OCI-LY7 (cell line): ENCODE measurements at regions not wholly inside any gene's neighbourhood (a gene's known extent, or its start where the extent isn't known, plus 50 kb on each side); places are given as distances from the start of the nearest gene placed in this dataset.

Experiments
- BruUV-seq: library from RNA; stranded (reverse); fragments of 400-500 nt; replicated peaks from 2 replicates; lab custom pipeline; 2021; lab: Mats Ljungman, UMichigan
- CTCF ChIA-PET: fragments of 300-600 bp; sonication (Branson Sonifier 250); formaldehyde crosslinking; loops from one replicate; lab custom pipeline; 2022; ENCODE audit warnings: antibody characterized with exemption; ENCODE audit not compliant: unreplicated experiment; lab: Charles Lee
- POLR2A ChIA-PET: fragments of 300-600 bp; sonication (Branson Sonifier 250); formaldehyde crosslinking; loops from one replicate; lab custom pipeline; 2022; ENCODE audit warnings: antibody characterized with exemption; lab: Charles Lee
- DNase-seq: peaks from one replicate; pipeline ENCODE4 v3.0.0-alpha.2; 2015; ENCODE audit warnings: low spot score
- H2AFZ ChIP-seq: fragments of 200-600 bp; sonication (generic), shearing (Covaris generic); 2 replicates; pipeline ENCODE4 v1.6.1; 2014; ENCODE audit warnings: mild to moderate bottlenecking, antibody characterized with exemption, low read length, moderate library complexity
- H3K27ac ChIP-seq: fragments of 200-600 bp; sonication (generic); 2 replicates; pipeline ENCODE4 v1.5.1; 2014; ENCODE audit warnings: mixed run types, low read depth, mild to moderate bottlenecking, moderate library complexity, low read length, inconsistent platforms; ENCODE audit not compliant: poor library complexity, severe bottlenecking
- H3K36me3 ChIP-seq: fragments of 200-600 bp; sonication (generic); 2 replicates; pipeline ENCODE4 v1.6.1; 2014; ENCODE audit warnings: mild to moderate bottlenecking, antibody characterized with exemption, low read length, moderate library complexity, mixed read lengths; ENCODE audit not compliant: insufficient read depth
- H3K4me1 ChIP-seq: fragments of 200-600 bp; sonication (generic); 2 replicates; pipeline ENCODE4 v1.5.1; 2014; ENCODE audit warnings: mild to moderate bottlenecking, low read length; ENCODE audit not compliant: insufficient read depth, poor library complexity, severe bottlenecking
- H3K4me2 ChIP-seq: fragments of 200-600 bp; sonication (generic); 2 replicates; pipeline ENCODE4 v1.6.1; 2014; ENCODE audit warnings: mild to moderate bottlenecking, low read length
- H3K4me3 ChIP-seq: fragments of 200-600 bp; sonication (generic); 2 replicates; pipeline ENCODE4 v1.5.1; 2014; ENCODE audit warnings: mild to moderate bottlenecking, low read depth, low read length; ENCODE audit not compliant: poor library complexity, severe bottlenecking
- H3K79me2 ChIP-seq: fragments of 200-600 bp; sonication (generic); 2 replicates; pipeline ENCODE4 v1.6.1; 2016; ENCODE audit warnings: low read depth, mild to moderate bottlenecking, low read length, moderate library complexity, mixed read lengths; ENCODE audit not compliant: insufficient read depth
- H3K9me2 ChIP-seq: fragments of 200-600 bp; sonication (generic); 2 replicates; pipeline ENCODE4 v1.6.1; 2016; ENCODE audit warnings: mild to moderate bottlenecking, low read length, mixed read lengths; ENCODE audit not compliant: insufficient read depth
- H3K9me3 ChIP-seq: fragments of 200-600 bp; sonication (generic); 2 replicates; pipeline ENCODE4 v1.6.1; 2014; ENCODE audit warnings: mild to moderate bottlenecking, mixed run types, low read length, mixed read lengths
- H4K20me1 ChIP-seq: fragments of 200-600 bp; sonication (generic); 2 replicates; pipeline ENCODE4 v1.6.1; 2014; ENCODE audit warnings: mild to moderate bottlenecking, antibody characterized with exemption, low read length, moderate library complexity, mixed read lengths; ENCODE audit not compliant: insufficient read depth
- CTCF ChIP-seq: fragments of 200-600 bp; sonication (generic); conservative IDR thresholded peaks from 2 replicates; pipeline ENCODE4 v1.5.1; 2014; ENCODE audit warnings: mild to moderate bottlenecking, antibody characterized with exemption, low read length, moderate library complexity, mixed read lengths
- EZH2phosphoT487 ChIP-seq: fragments of 200-600 bp; sonication (generic); IDR thresholded peaks from 2 replicates; pipeline ENCODE4 v1.6.1; 2018; ENCODE audit warnings: low read depth, borderline replicate concordance, mild to moderate bottlenecking, mixed run types, antibody characterized with exemption, low read length, moderate library complexity, mixed read lengths
- intact Hi-C: fragments of 100-400 bp; cut with micrococcal nuclease; formaldehyde crosslinking; loops from one replicate; pipeline ENCODE4 v1.10.0; 2022; ENCODE audit not compliant: unreplicated experiment

GRCh38 chr11:134517621-134518293 is 105.7 kb upstream of the B3GAT1 start:
- Histone ChIP-seq H3K36me3 (no peaks in the 10 kb centered on the region), H4K20me1 (no peaks in the 10 kb centered on the region), H3K9me3 (no peaks in the 10 kb centered on the region), H2AFZ (no peak overlapping the region), H3K9me2 (no peaks in the 10 kb centered on the region), H3K4me2 (no peak overlapping the region), H3K4me3 (no peak overlapping the region), H3K27ac (no peak overlapping the region), H3K4me1 (no peaks in the 10 kb centered on the region), H3K79me2 (no peaks in the 10 kb centered on the region)
- TF ChIP-seq EZH2phosphoT487 = no peak
- no peak for TF ChIP-seq CTCF
- intact Hi-C loops = no loop called here
- no peak for DNase-seq
- CTCF ChIA-PET = no interaction called here
- no TSS peak for BruUV-seq
- POLR2A ChIA-PET = interaction anchor here (0.7 kb wide), 1 partner anchor 129 kb away, joined by 3 read pairs; no protein-coding TSS in a partner anchor

GRCh38 chr11:134517115-134517514 is 105.1 kb upstream of the B3GAT1 start:
- no peaks in the 10 kb centered on the region for H3K9me2 ChIP-seq
- TF ChIP-seq CTCF = no peak
- TF ChIP-seq EZH2phosphoT487 = no peak
- H3K9me3 ChIP-seq = no peaks in the 10 kb centered on the region
- CTCF ChIA-PET = no interaction called here
- POLR2A ChIA-PET = no interaction called here
- no peak overlapping the region for H3K4me2 ChIP-seq
- no TSS peak for BruUV-seq
- intact Hi-C loops = no loop called here
- DNase-seq = no peak
- H3K27ac ChIP-seq = no peak overlapping the region
- no peak overlapping the region for H2AFZ ChIP-seq
- no peaks in the 10 kb centered on the region for H4K20me1 ChIP-seq
- H3K36me3 ChIP-seq = no peaks in the 10 kb centered on the region
- no peaks in the 10 kb centered on the region for H3K4me1 ChIP-seq
- no peak overlapping the region for H3K4me3 ChIP-seq
- no peaks in the 10 kb centered on the region for H3K79me2 ChIP-seq

- no peak overlapping the region for H3K4me2 ChIP-seq
- ChIA-PET POLR2A (no interaction called here), CTCF (no interaction called here)
- no peaks in the 10 kb centered on the region for H4K20me1 ChIP-seq
- no peak overlapping the region for H2AFZ ChIP-seq
- no TSS peak for BruUV-seq
- DNase-seq = no peak
- H3K9me3 ChIP-seq = no peaks in the 10 kb centered on the region
- H3K36me3 ChIP-seq = no peaks in the 10 kb centered on the region
- no peaks in the 10 kb centered on the region for H3K4me1 ChIP-seq
- H3K4me3 ChIP-seq = no peak overlapping the region
- H3K27ac ChIP-seq = no peak overlapping the region
- TF ChIP-seq EZH2phosphoT487 = no peak
- TF ChIP-seq CTCF = no peak
- H3K9me2 ChIP-seq = no peaks in the 10 kb centered on the region
- no peaks in the 10 kb centered on the region for H3K79me2 ChIP-seq
- intact Hi-C loops = no loop called here
Observed at GRCh38 chr11:134516529-134516928, 104.5 kb upstream of the B3GAT1 start.
